A549 (cell line): ENCODE measurements at regions not wholly inside any gene's neighbourhood (a gene's known extent, or its start where the extent isn't known, plus 50 kb on each side); places are given as distances from the start of the nearest gene placed in this dataset.

Experiments
- ATAC-seq, 2 experiments: fragments of 200-7000 bp in 1 of 2; fragments of >200 bp in 1 of 2; cut with Nextera tagmentation in 1 of 2; cut with Tn5 transposase in 1 of 2; 3 replicates each; pipeline versions ENCODE4 v1.8.0 to v1.9.1; 2018 to 2020; ENCODE audit warnings: mild to moderate bottlenecking in 1 of 2, moderate library complexity in 1 of 2
- CTCF ChIA-PET: fragments of 300-600 bp; sonication (Branson Sonifier 250); formaldehyde crosslinking; extraction: SDS; loops from one replicate; lab custom pipeline; 2021; ENCODE audit warnings: antibody characterized with exemption, inconsistent platforms; lab: Yijun Ruan, JAX
- POLR2A ChIA-PET: fragments of 350-600 bp; formaldehyde crosslinking; extraction: SDS; loops from one replicate; lab custom pipeline; 2021; ENCODE audit warnings: antibody characterized with exemption, inconsistent platforms; lab: Yijun Ruan, JAX
- DNase-seq, 2 experiments: peaks; one replicate each; pipeline versions ENCODE4 v3.0.0 to v3.0.0-alpha.2; 2011 to 2016; ENCODE audit warnings: low read depth in 1 of 2, low spot score in 1 of 2
- FAIRE-seq: peaks from 2 replicates; lab custom pipeline; 2011; peaks lifted over from hg19 to GRCh38; lab: Jason Lieb, UNC
- H3K27ac ChIP-seq, 2 experiments: fragments of >200 bp; sonication (Bioruptor Twin); formaldehyde crosslinking; 3 replicates each; pipeline ENCODE4 v1.5.1; 2016 to 2017
- H3K4me1 ChIP-seq: fragments of >200 bp; sonication (Bioruptor Twin); formaldehyde crosslinking; 3 replicates; pipeline ENCODE4 v1.6.1; 2016
- H3K4me2 ChIP-seq: fragments of >200 bp; sonication (Bioruptor Twin); formaldehyde crosslinking; 3 replicates; pipeline ENCODE4 v1.6.1; 2016
- H3K4me3 ChIP-seq: fragments of >200 bp; sonication (Bioruptor Twin); formaldehyde crosslinking; 3 replicates; pipeline ENCODE4 v1.5.1; 2016
- H3K9me3 ChIP-seq: fragments of >200 bp; sonication (Bioruptor Twin); formaldehyde crosslinking; 3 replicates; pipeline ENCODE4 v1.6.1; 2016
- ATOH8 ChIP-seq: fragments of 250-450 bp; sonication (Bioruptor Pico); IDR thresholded peaks from 2 replicates; pipeline ENCODE4 v1.5.0; 2020; ENCODE audit warnings: low read depth, mild to moderate bottlenecking, moderate library complexity
- BHLHE40 ChIP-seq: IDR thresholded peaks from 2 replicates; pipeline ENCODE4 v1.6.1; 2012; ENCODE audit warnings: low read depth, low read length, inconsistent platforms
- CBX2 ChIP-seq: fragments of 200-600 bp; sonication (generic); IDR thresholded peaks from 2 replicates; pipeline ENCODE4 v1.6.1; 2016; ENCODE audit warnings: low read depth, mild to moderate bottlenecking, borderline replicate concordance
- CBX8 ChIP-seq: fragments of 200-600 bp; sonication (generic); IDR thresholded peaks from 2 replicates; pipeline ENCODE4 v1.6.1; 2016
- CHD2 ChIP-seq: fragments of 150-350 bp; IDR thresholded peaks from 2 replicates; pipeline ENCODE4 v1.6.1; 2014; ENCODE audit warnings: low read length; ENCODE audit not compliant: partially characterized antibody
- CHD4 ChIP-seq: fragments of 200-600 bp; sonication (generic); IDR thresholded peaks from 2 replicates; pipeline ENCODE4 v1.6.1; 2016; ENCODE audit warnings: antibody characterized with exemption, mild to moderate bottlenecking, borderline replicate concordance
- E2F6 ChIP-seq: IDR thresholded peaks from 2 replicates; pipeline ENCODE4 v1.6.1; 2012; ENCODE audit warnings: low read depth, borderline replicate concordance
- EHMT2 ChIP-seq: fragments of 200-600 bp; sonication (generic); IDR thresholded peaks from 2 replicates; pipeline ENCODE4 v1.6.1; 2016; ENCODE audit warnings: antibody characterized with exemption, low read depth, mild to moderate bottlenecking, moderate library complexity
- FOXS1 ChIP-seq: fragments of 250-450 bp; sonication (Bioruptor Pico); IDR thresholded peaks from 2 replicates; pipeline ENCODE4 v1.5.0; 2020; ENCODE audit warnings: mild to moderate bottlenecking, moderate library complexity
- HOXB13 ChIP-seq: fragments of 250-450 bp; sonication (Bioruptor Pico); IDR thresholded peaks from 2 replicates; pipeline ENCODE4 v1.5.0; 2020; ENCODE audit warnings: low read depth, mild to moderate bottlenecking, moderate library complexity
- HOXB5 ChIP-seq: fragments of 250-450 bp; sonication (Bioruptor Pico); IDR thresholded peaks from 2 replicates; pipeline ENCODE4 v1.5.0; 2020; ENCODE audit warnings: mild to moderate bottlenecking, moderate library complexity
- JUNB ChIP-seq: fragments of >200 bp; sonication (Bioruptor Twin); formaldehyde crosslinking; IDR thresholded peaks from 2 replicates; pipeline ENCODE4 v1.6.1; 2016
- KDM1A ChIP-seq: fragments of 200-600 bp; sonication (generic); IDR thresholded peaks from 2 replicates; pipeline ENCODE4 v1.6.1; 2016; ENCODE audit warnings: low read depth, mild to moderate bottlenecking
- MAX ChIP-seq: IDR thresholded peaks from 2 replicates; pipeline ENCODE4 v1.6.1; 2012
- MYC ChIP-seq: IDR thresholded peaks from 2 replicates; pipeline ENCODE4 v1.6.1; 2012; ENCODE audit warnings: mild to moderate bottlenecking, inconsistent platforms, low read length, improper control_type of control experiment, borderline replicate concordance
- PHF8 ChIP-seq: fragments of 200-600 bp; sonication (generic); IDR thresholded peaks from 2 replicates; pipeline ENCODE4 v1.6.1; 2016; ENCODE audit warnings: low read depth, mild to moderate bottlenecking, antibody characterized with exemption, moderate library complexity, borderline replicate concordance
- POLR2AphosphoS2 ChIP-seq: conservative IDR thresholded peaks from 2 replicates; pipeline ENCODE4 v1.6.1; 2012; ENCODE audit warnings: low read length, improper control_type of control experiment, inconsistent platforms
- RARB ChIP-seq: fragments of 250-450 bp; sonication (Bioruptor Pico); IDR thresholded peaks from 2 replicates; pipeline ENCODE4 v1.8.0; 2021; ENCODE audit warnings: mild to moderate bottlenecking, moderate library complexity
- RFX5 ChIP-seq: fragments of 450-650 bp; IDR thresholded peaks from 2 replicates; pipeline ENCODE4 v1.7.1; 2014; ENCODE audit warnings: antibody characterized with exemption, mild to moderate bottlenecking, moderate library complexity
- SMC3 ChIP-seq: fragments of >200 bp; sonication (Bioruptor Twin); formaldehyde crosslinking; IDR thresholded peaks from 3 replicates; pipeline ENCODE4 v1.6.1; 2018; ENCODE audit warnings: inconsistent platforms
- TFCP2L1 ChIP-seq: fragments of 250-450 bp; sonication (Bioruptor Pico); IDR thresholded peaks from 2 replicates; pipeline ENCODE4 v1.5.0; 2021; ENCODE audit warnings: mild to moderate bottlenecking
- ZNF302 ChIP-seq: fragments of 250-450 bp; sonication (Bioruptor Pico); IDR thresholded peaks from 2 replicates; pipeline ENCODE4 v1.9.0; 2021; ENCODE audit warnings: inconsistent platforms, mild to moderate bottlenecking, moderate library complexity
- WGBS: methylation state at CpG from one replicate; pipeline ENCODE4 v1.1.6; 2017; ENCODE audit errors: missing lambda C conversion rate; 5-methylcytosine and 5-hydroxymethylcytosine counted together

- Histone ChIP-seq H3K27ac (no peak overlapping the region), H3K4me3 (no peak overlapping the region), H3K9me3 (no peaks in the 10 kb centered on the region), H3K4me2 (no peak overlapping the region)
- WGBS = 93% methylated on average over 4 of the region's 4 CpGs
- CTCF ChIA-PET = interaction anchor here (0.7 to 1.6 kb wide), 3 partner anchors 18 to 50 kb away, joined by 3 to 5 read pairs (median 4); no protein-coding TSS in a partner anchor
- TF ChIP-seq HOXB13 (CRISPR knock-in tag) (no peak), KDM1A (no peak), BHLHE40 (no peak), CHD2 (no peak), PHF8 (no peak), MYC (no peak), JUNB (no peak), EHMT2 (no peak), POLR2AphosphoS2 (no peak), RARB (CRISPR knock-in tag) (no peak), MAX (no peak), CHD4 (no peak), SMC3 (no peak), RFX5 (no peak), TFCP2L1 (CRISPR knock-in tag) (no peak), CBX2 (no peak), FOXS1 (CRISPR knock-in tag) (no peak)
- TF ChIP-seq, all 56 proteins: peak for 0
- ATAC-seq = no peak
- POLR2A ChIA-PET = no interaction called here
- H3K4me1 ChIP-seq = peaks cover 1% of the 10 kb centered on the region; the same call in 1 of the 3 replicates
- no peak for DNase-seq
- no peak for FAIRE-seq
Observed at GRCh38 chr22:25493794-25494193, 70.7 kb upstream of the GRK3 start.

- ATAC-seq = no peak
- Histone ChIP-seq H3K4me1 (no peaks in the 10 kb centered on the region), H3K9me3 (no peaks in the 10 kb centered on the region), H3K4me2 (no peak overlapping the region), H3K27ac (no peak overlapping the region), H3K4me3 (no peak overlapping the region)
- TF ChIP-seq ATOH8 (no peak), ZNF302 (no peak), CBX8 (no peak), HOXB5 (CRISPR knock-in tag) (no peak)
- no peak for DNase-seq
- CTCF ChIA-PET = interaction anchor here (1.6 kb wide), 1 partner anchor 49 kb away, joined by 5 read pairs; no protein-coding TSS in a partner anchor
- POLR2A ChIA-PET = no interaction called here
- no peak for FAIRE-seq
- 90% methylated on average over 3 of the region's 3 CpGs for WGBS
Observed at GRCh38 chr22:25494774-25495173, 69.7 kb upstream of the GRK3 start.

- Histone ChIP-seq H3K27ac (no peak overlapping the region), H3K4me2 (no peak overlapping the region), H3K9me3 (no peaks in the 10 kb centered on the region), H3K4me1 (no peaks in the 10 kb centered on the region), H3K4me3 (no peak overlapping the region)
- FAIRE-seq (no peak), ATAC-seq (no peak), DNase-seq (no peak)
- ChIA-PET CTCF (interaction anchor here (1.5 to 1.6 kb wide), 2 partner anchors 48 to 277 kb away, joined by 4 to 5 read pairs; no protein-coding TSS in a partner anchor), POLR2A (no interaction called here)
- no peak for TF ChIP-seq E2F6
- 73% methylated on average over 1 of the region's 1 CpG for WGBS
Observed at GRCh38 chr22:25495285-25495684, 69.2 kb upstream of the GRK3 start.
